ENCODE measurements at regions not wholly inside any gene's neighbourhood (a gene's known extent, or its start where the extent isn't known, plus 50 kb on each side); places are given as distances from the start of the nearest gene placed in this dataset.

GRCh38 chr7:119439192-119439591 is 833.8 kb upstream of the KCND2 start:
- H3K4me3 ChIP-seq (ENCODE audit: low read depth, low read length, poor library complexity, severe bottlenecking) = no peak overlapping the region
- H3K4me1 ChIP-seq (ENCODE audit: insufficient read depth, low read length, poor library complexity, severe bottlenecking) = no peaks in the 10 kb centered on the region
- no peaks in the 10 kb centered on the region for H3K9me3 ChIP-seq (ENCODE audit: low read depth, low read length, poor library complexity, severe bottlenecking)
- H3K36me3 ChIP-seq (ENCODE audit: insufficient read depth, low read length, poor library complexity, severe bottlenecking) = no peaks in the 10 kb centered on the region
- no TSS peak for BruUV-seq (replicated peaks)
- H3K27me3 ChIP-seq (replicated peaks; ENCODE audit: insufficient read depth, low read depth, low read length, poor library complexity) = no peaks in the 10 kb centered on the region
- no peak overlapping the region for H3K27ac ChIP-seq (ENCODE audit: low read depth, low read length, poor library complexity, severe bottlenecking)
- no peak for DNase-seq (ENCODE audit: low spot score)
- no peak for TF ChIP-seq EZH2 (IDR thresholded peaks at IDR 0.05; ENCODE audit: borderline replicate concordance, low read depth, low read length, poor library complexity, severe bottlenecking)
- TF ChIP-seq, protein P1, sequence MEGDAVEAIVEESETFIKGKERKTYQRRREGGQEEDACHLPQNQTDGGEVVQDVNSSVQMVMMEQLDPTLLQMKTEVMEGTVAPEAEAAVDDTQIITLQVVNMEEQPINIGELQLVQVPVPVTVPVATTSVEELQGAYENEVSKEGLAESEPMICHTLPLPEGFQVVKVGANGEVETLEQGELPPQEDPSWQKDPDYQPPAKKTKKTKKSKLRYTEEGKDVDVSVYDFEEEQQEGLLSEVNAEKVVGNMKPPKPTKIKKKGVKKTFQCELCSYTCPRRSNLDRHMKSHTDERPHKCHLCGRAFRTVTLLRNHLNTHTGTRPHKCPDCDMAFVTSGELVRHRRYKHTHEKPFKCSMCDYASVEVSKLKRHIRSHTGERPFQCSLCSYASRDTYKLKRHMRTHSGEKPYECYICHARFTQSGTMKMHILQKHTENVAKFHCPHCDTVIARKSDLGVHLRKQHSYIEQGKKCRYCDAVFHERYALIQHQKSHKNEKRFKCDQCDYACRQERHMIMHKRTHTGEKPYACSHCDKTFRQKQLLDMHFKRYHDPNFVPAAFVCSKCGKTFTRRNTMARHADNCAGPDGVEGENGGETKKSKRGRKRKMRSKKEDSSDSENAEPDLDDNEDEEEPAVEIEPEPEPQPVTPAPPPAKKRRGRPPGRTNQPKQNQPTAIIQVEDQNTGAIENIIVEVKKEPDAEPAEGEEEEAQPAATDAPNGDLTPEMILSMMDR (conservative IDR thresholded peaks at IDR 0.05; ENCODE audit: low read depth, low read length) = no peak
- intact Hi-C loops (cut with micrococcal nuclease; ENCODE audit: unreplicated experiment) = no loop called here
- POLR2A ChIA-PET (ENCODE audit: low non-redundant PET) = no interaction called here
- CTCF ChIA-PET = no interaction called here

GRCh38 chr7:119452401-119452800 is 820.6 kb upstream of the KCND2 start:
- H3K4me1 ChIP-seq (ENCODE audit: insufficient read depth, low read length, poor library complexity, severe bottlenecking) = no peaks in the 10 kb centered on the region
- H3K4me3 ChIP-seq (ENCODE audit: low read depth, low read length, poor library complexity, severe bottlenecking) = no peak overlapping the region
- no peaks in the 10 kb centered on the region for H3K36me3 ChIP-seq (ENCODE audit: insufficient read depth, low read length, poor library complexity, severe bottlenecking)
- no peaks in the 10 kb centered on the region for H3K27me3 ChIP-seq (replicated peaks; ENCODE audit: insufficient read depth, low read depth, low read length, poor library complexity)
- intact Hi-C loops (cut with micrococcal nuclease; ENCODE audit: unreplicated experiment) = no loop called here
- H3K9me3 ChIP-seq (ENCODE audit: low read depth, low read length, poor library complexity, severe bottlenecking) = no peaks in the 10 kb centered on the region
- no peak overlapping the region for H3K27ac ChIP-seq (ENCODE audit: low read depth, low read length, poor library complexity, severe bottlenecking)
- no TSS peak for BruUV-seq (replicated peaks)
- ChIA-PET POLR2A (ENCODE audit: low non-redundant PET) (no interaction called here), CTCF (no interaction called here)
- TF ChIP-seq EZH2 (IDR thresholded peaks at IDR 0.05; ENCODE audit: borderline replicate concordance, low read depth, low read length, poor library complexity, severe bottlenecking) = no peak
- TF ChIP-seq, protein P1 (conservative IDR thresholded peaks at IDR 0.05; ENCODE audit: low read depth, low read length) = no peak
- DNase-seq (ENCODE audit: low spot score) = no peak

GRCh38 chr7:119465798-119466305 is 807.1 kb upstream of the KCND2 start:
- Histone ChIP-seq H3K27me3 (replicated peaks; ENCODE audit: insufficient read depth, low read depth, low read length, poor library complexity) (no peaks in the 10 kb centered on the region), H3K4me1 (ENCODE audit: insufficient read depth, low read length, poor library complexity, severe bottlenecking) (no peaks in the 10 kb centered on the region), H3K9me3 (ENCODE audit: low read depth, low read length, poor library complexity, severe bottlenecking) (no peaks in the 10 kb centered on the region), H3K36me3 (ENCODE audit: insufficient read depth, low read length, poor library complexity, severe bottlenecking) (no peaks in the 10 kb centered on the region), H3K27ac (ENCODE audit: low read depth, low read length, poor library complexity, severe bottlenecking) (no peak overlapping the region), H3K4me3 (ENCODE audit: low read depth, low read length, poor library complexity, severe bottlenecking) (no peak overlapping the region)
- POLR2A ChIA-PET (ENCODE audit: low non-redundant PET) = no interaction called here
- CTCF ChIA-PET = no interaction called here
- TF ChIP-seq, protein P1 (conservative IDR thresholded peaks at IDR 0.05; ENCODE audit: low read depth, low read length) = no peak
- TF ChIP-seq EZH2 (IDR thresholded peaks at IDR 0.05; ENCODE audit: borderline replicate concordance, low read depth, low read length, poor library complexity, severe bottlenecking) = no peak
- no TSS peak for BruUV-seq (replicated peaks)
- intact Hi-C loops (cut with micrococcal nuclease; ENCODE audit: unreplicated experiment) = no loop called here
- DNase-seq (ENCODE audit: low spot score) = no peak

Data from A673 (cell line).